Tibial nerve (tissue), 4 donors: ENCODE measurements at regions not wholly inside any gene's neighbourhood (a gene's known extent, or its start where the extent isn't known, plus 50 kb on each side); places are given as distances from the start of the nearest gene placed in this dataset.

ENCODE experiments used
- DNase-seq, 2 donors: peaks; one replicate each; pipeline ENCODE4 v3.0.0-alpha.2; 2019; ENCODE audit warnings: low spot score in 2 of 2
- H3K27ac ChIP-seq, 4 donors: fragments of 200-600 bp; sonication (generic) in 3 of 4; one replicate each; pipeline ENCODE4 v1.5.1; 2017 to 2019; ENCODE audit warnings: mild to moderate bottlenecking in 1 of 4
- H3K27me3 ChIP-seq, 2 donors: fragments of 200-600 bp; sonication (generic) in 1 of 2; one replicate each; pipeline versions ENCODE4 v1.5.1 to v1.6.0; 2017 to 2019
- H3K36me3 ChIP-seq, 3 donors: fragments of 200-600 bp; sonication (generic); one replicate each; pipeline ENCODE4 v1.5.1; 2018 to 2019
- H3K4me1 ChIP-seq, 4 donors: fragments of 200-600 bp; sonication (generic) in 3 of 4; one replicate each; pipeline ENCODE4 v1.5.1; 2017 to 2019
- H3K4me3 ChIP-seq, 4 donors: fragments of 200-600 bp; sonication (generic) in 3 of 4; one replicate each; pipeline ENCODE4 v1.5.1; 2017 to 2019; ENCODE audit warnings: mild to moderate bottlenecking in 1 of 4, moderate library complexity in 1 of 4
- H3K9me3 ChIP-seq, 4 donors: fragments of 200-600 bp; sonication (generic) in 3 of 4; one replicate each; pipeline ENCODE4 v1.5.1; 2017 to 2019
- EP300 ChIP-seq, 2 donors: sonication (generic); formaldehyde crosslinking; IDR thresholded peaks; one replicate each; pipeline ENCODE4 v1.6.1; 2017; ENCODE audit warnings: antibody characterized with exemption in 2 of 2, mild to moderate bottlenecking in 1 of 2
- POLR2A ChIP-seq, 2 donors: fragments of 450-650 bp; IDR thresholded peaks; one replicate each; pipeline ENCODE4 v1.6.1; 2017; ENCODE audit warnings: antibody characterized with exemption in 2 of 2, mild to moderate bottlenecking in 2 of 2, moderate library complexity in 2 of 2
- WGBS, 2 donors: methylation state at CpG; one replicate each; pipeline ENCODE4 v1.1.5; 2018; 5-methylcytosine and 5-hydroxymethylcytosine counted together
- TF ChIP-seq, protein P1 (sequence below), 5 experiments: fragments of 200-600 bp in 3 of 5; fragments of 450-650 bp in 2 of 5; sonication (generic) in 3 of 5; IDR thresholded peaks; one replicate each; pipeline ENCODE4 v1.5.1; 2016 to 2019; ENCODE audit warnings: antibody characterized with exemption in 5 of 5, mild to moderate bottlenecking in 3 of 5, moderate library complexity in 2 of 5

DNA sequence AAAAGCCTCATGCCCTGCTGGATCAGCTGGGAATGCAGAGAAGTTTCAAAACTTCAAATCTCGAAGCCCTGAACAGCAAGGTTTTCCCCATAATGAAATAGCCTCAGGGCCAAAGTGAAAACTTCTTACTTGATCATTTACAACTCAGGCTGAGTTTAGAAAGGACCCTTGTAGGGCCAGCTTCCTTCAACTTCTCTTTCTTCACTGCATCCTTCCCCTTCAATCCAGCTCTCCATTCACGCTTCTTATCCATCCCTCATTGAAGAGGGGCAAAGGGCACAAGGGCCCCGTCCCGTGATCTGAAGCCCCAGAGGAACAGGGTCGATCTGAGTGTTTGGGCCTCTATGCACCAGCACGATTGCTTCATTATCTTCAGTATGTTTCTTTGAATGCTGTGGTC is 392.2 kb upstream of the CELF2 start:
- peaks cover 0 to 14% (median 3%) of the 10 kb centered on the region in 4 donors for H3K4me1 ChIP-seq
- DNase-seq: no peak
- no peak overlapping the region for H3K4me3 ChIP-seq
- 69 to 73% methylated on average over 6 of the region's 6 CpGs for WGBS, 2 donors
- H3K9me3 ChIP-seq: no peaks in the 10 kb centered on the region
- TF ChIP-seq POLR2A (IDR thresholded peaks at IDR 0.05) (no peak), EP300 (IDR thresholded peaks at IDR 0.05) (no peak)
- TF ChIP-seq, protein P1, sequence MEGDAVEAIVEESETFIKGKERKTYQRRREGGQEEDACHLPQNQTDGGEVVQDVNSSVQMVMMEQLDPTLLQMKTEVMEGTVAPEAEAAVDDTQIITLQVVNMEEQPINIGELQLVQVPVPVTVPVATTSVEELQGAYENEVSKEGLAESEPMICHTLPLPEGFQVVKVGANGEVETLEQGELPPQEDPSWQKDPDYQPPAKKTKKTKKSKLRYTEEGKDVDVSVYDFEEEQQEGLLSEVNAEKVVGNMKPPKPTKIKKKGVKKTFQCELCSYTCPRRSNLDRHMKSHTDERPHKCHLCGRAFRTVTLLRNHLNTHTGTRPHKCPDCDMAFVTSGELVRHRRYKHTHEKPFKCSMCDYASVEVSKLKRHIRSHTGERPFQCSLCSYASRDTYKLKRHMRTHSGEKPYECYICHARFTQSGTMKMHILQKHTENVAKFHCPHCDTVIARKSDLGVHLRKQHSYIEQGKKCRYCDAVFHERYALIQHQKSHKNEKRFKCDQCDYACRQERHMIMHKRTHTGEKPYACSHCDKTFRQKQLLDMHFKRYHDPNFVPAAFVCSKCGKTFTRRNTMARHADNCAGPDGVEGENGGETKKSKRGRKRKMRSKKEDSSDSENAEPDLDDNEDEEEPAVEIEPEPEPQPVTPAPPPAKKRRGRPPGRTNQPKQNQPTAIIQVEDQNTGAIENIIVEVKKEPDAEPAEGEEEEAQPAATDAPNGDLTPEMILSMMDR (IDR thresholded peaks at IDR 0.05): no peak
- no peak overlapping the region for H3K27ac ChIP-seq
- no peaks in the 10 kb centered on the region for H3K27me3 ChIP-seq
- no peaks in the 10 kb centered on the region for H3K36me3 ChIP-seq

DNA sequence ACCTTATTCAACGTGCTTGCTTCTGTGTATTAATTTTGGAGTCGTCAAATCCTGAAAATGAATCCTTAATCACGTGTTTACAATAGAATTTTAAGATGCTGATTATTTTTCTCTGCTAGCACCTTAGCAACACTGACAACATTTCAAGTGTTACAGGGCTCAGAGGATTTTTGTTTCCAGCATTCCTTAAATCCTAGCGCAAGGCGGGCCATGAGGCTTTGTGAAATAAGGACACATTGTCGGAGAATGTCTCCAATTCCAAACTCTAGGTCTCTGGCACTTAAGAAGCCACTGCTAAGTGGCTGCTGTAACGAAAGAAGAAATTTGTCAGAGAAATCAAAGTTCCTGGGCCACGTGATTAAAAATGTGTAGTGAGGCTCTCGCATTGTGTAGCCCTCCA is 390.9 kb upstream of the CELF2 start:
- Histone ChIP-seq H3K27me3 (no peaks in the 10 kb centered on the region), H3K9me3 (no peaks in the 10 kb centered on the region), H3K36me3 (no peaks in the 10 kb centered on the region), H3K27ac (no peak overlapping the region), H3K4me1 (peaks cover 0 to 17% (median 3%) of the 10 kb centered on the region in 4 donors), H3K4me3 (no peak overlapping the region)
- TF ChIP-seq EP300 (IDR thresholded peaks at IDR 0.05) (no peak), POLR2A (IDR thresholded peaks at IDR 0.05) (no peak)
- TF ChIP-seq, protein P1 (IDR thresholded peaks at IDR 0.05): no peak
- no peak for DNase-seq
- WGBS, 2 donors: 65 to 71% methylated on average over 9 of the region's 9 CpGs

DNA sequence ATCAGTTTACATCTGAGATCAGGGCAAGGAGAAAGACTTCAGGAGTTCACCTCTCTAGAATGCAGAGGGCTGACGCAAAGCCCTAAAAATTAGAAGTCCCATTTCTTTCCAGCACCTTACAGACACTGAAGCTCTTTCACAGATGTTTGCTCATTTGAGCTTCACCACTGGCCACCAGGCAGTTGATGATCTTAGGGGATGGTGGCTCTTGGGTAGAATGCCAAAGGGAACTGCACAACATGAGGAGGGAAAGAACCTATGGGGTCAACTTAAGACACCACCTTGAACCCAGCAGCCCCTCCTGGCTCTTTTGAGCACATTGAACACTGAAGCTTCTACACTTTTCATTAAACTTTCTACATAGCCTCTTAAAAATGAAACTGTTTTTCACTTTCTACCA is 390.3 kb upstream of the CELF2 start:
- no peak overlapping the region for H3K4me3 ChIP-seq
- no peaks in the 10 kb centered on the region for H3K27me3 ChIP-seq
- H3K9me3 ChIP-seq: no peaks in the 10 kb centered on the region
- TF ChIP-seq POLR2A (IDR thresholded peaks at IDR 0.05) (no peak), EP300 (IDR thresholded peaks at IDR 0.05) (no peak)
- TF ChIP-seq, protein P1 (IDR thresholded peaks at IDR 0.05): no peak
- H3K27ac ChIP-seq: no peak overlapping the region
- peaks cover 0 to 17% (median 3%) of the 10 kb centered on the region in 4 donors for H3K4me1 ChIP-seq
- DNase-seq: no peak
- H3K36me3 ChIP-seq: no peaks in the 10 kb centered on the region
- 88 to 100% methylated on average over 1 of the region's 1 CpG for WGBS, 2 donors

DNA sequence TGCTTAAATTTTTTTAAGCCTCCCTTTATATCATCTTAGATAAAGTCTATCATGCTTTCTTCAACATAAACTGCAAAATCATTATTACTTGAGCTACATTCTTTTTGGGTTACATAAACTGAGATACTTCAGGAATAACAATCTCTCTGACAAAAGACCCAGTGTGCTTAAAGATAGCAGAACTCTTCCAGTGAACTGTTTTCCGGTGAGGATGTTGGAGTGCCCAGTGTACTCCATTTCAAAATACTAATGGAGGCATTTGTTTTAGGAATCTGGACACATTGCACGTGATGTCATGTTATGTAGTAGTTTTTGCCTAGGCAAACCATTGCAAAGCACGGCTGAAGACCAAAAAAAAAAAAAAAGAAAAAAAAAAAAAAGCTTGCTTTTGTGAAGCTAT is 388.2 kb upstream of the CELF2 start:
- Histone ChIP-seq H3K27ac (no peak overlapping the region), H3K36me3 (no peaks in the 10 kb centered on the region), H3K27me3 (no peaks in the 10 kb centered on the region), H3K9me3 (peaks cover 0 to 6% (median 0%) of the 10 kb centered on the region in 4 donors), H3K4me1 (peaks cover 0 to 17% (median 3%) of the 10 kb centered on the region in 4 donors), H3K4me3 (no peak overlapping the region)
- WGBS, 2 donors: 15 to 49% methylated on average over 3 of the region's 3 CpGs
- no peak for DNase-seq
- no peak for TF ChIP-seq POLR2A (IDR thresholded peaks at IDR 0.05)

DNA sequence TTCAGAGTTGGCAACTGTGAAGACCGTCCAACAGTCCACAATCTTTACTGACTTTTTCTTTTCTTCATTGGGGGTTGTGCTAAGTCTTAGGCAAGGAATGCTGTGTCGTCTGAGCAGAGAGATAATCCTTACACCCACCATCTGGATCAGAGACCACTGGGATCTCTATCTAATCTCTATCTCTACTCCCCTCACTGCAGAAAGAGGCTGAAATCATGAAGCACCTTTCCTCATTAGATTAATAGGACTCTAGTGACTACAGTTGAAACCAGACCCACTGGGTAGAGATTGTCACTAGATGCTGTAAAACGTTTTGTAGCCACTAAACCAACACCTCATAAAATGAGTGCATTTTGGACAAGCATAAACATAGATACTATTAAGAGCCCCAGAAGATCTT is 387.4 kb upstream of the CELF2 start:
- Histone ChIP-seq H3K36me3 (no peaks in the 10 kb centered on the region), H3K27me3 (no peaks in the 10 kb centered on the region), H3K4me1 (peaks cover 0 to 17% (median 3%) of the 10 kb centered on the region in 4 donors), H3K27ac (no peak overlapping the region), H3K4me3 (no peak overlapping the region), H3K9me3 (peaks cover 0 to 6% (median 0%) of the 10 kb centered on the region in 4 donors)
- WGBS, 2 donors: 60 to 73% methylated on average over 3 of the region's 3 CpGs
- DNase-seq: no peak
- TF ChIP-seq, protein P1 (IDR thresholded peaks at IDR 0.05): no peak
- TF ChIP-seq EP300 (IDR thresholded peaks at IDR 0.05): no peak
- TF ChIP-seq POLR2A (IDR thresholded peaks at IDR 0.05): no peak

DNA sequence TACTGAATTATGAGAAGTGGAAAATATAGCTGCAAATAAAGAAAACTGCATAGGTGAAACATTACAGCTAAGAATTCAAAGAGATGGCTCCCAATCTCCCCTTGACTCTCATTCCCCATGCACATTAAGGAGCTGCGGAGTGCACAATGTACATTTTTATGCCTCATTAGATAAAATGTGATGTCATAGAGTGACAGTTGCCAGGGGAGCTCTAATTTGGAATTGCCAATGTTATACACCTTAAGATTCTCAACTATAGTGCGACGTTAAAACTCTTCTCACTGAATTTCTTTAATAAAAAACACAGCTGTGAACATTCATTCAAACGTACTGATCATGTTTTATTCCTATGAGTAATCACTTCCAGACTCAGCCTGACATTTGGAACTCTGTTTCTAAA is 386.9 kb upstream of the CELF2 start:
- WGBS, 2 donors: 75 to 77% methylated on average over 4 of the region's 4 CpGs
- Histone ChIP-seq H3K4me3 (no peak overlapping the region), H3K9me3 (peaks cover 0 to 6% (median 0%) of the 10 kb centered on the region in 4 donors), H3K36me3 (no peaks in the 10 kb centered on the region), H3K4me1 (peaks cover 0 to 17% (median 3%) of the 10 kb centered on the region in 4 donors), H3K27me3 (no peaks in the 10 kb centered on the region), H3K27ac (no peak overlapping the region)
- no peak for DNase-seq
- TF ChIP-seq POLR2A (IDR thresholded peaks at IDR 0.05) (no peak), EP300 (IDR thresholded peaks at IDR 0.05) (no peak)
- TF ChIP-seq, protein P1 (IDR thresholded peaks at IDR 0.05): no peak
